HG03442 (cell line): ENCODE measurements at regions not wholly inside any gene's neighbourhood (a gene's known extent, or its start where the extent isn't known, plus 50 kb on each side); places are given as distances from the start of the nearest gene placed in this dataset.
"Not testable (repeated sequence)": the region's sequence is repeated elsewhere in the genome, so short reads cannot be mapped to it uniquely, and the experiment has no call there.

Experiments used
- ATAC-seq: cut with Tn5 transposase; IDR thresholded peaks from one replicate; pipeline ENCODE4 v1.9.1; 2021; ENCODE audit warnings: mild to moderate bottlenecking, moderate library complexity; ENCODE audit not compliant: unreplicated experiment

- ATAC-seq = not testable (repeated sequence)
Observed at GRCh38 chr15:20292422-20293005, 249.1 kb downstream of the GOLGA6L6 start.

- ATAC-seq = not testable (repeated sequence)
Observed at GRCh38 chr15:20291616-20292015, 250.0 kb downstream of the GOLGA6L6 start.

GRCh38 chr15:20290606-20291005 is 251.0 kb downstream of the GOLGA6L6 start:
- ATAC-seq = not testable (repeated sequence)

GRCh38 chr15:20289538-20290103 is 252.0 kb downstream of the GOLGA6L6 start:
- not testable (repeated sequence) for ATAC-seq

GRCh38 chr15:20288800-20289537 is 252.6 kb downstream of the GOLGA6L6 start:
- ATAC-seq = not testable (repeated sequence)

- ATAC-seq = not testable (repeated sequence)
Observed at GRCh38 chr15:20286559-20286958, 255.0 kb downstream of the GOLGA6L6 start.

- not testable (repeated sequence) for ATAC-seq
Observed at GRCh38 chr15:20285696-20286300, 255.8 kb downstream of the GOLGA6L6 start.

GRCh38 chr15:20284891-20285535 is 256.6 kb downstream of the GOLGA6L6 start:
- not testable (repeated sequence) for ATAC-seq

GRCh38 chr15:20283651-20284050 is 257.9 kb downstream of the GOLGA6L6 start:
- ATAC-seq = not testable (repeated sequence)

- ATAC-seq = not testable (repeated sequence)
Observed at GRCh38 chr15:20282491-20282943, 259.1 kb downstream of the GOLGA6L6 start.

GRCh38 chr15:20281567-20282275 is 259.9 kb downstream of the GOLGA6L6 start:
- ATAC-seq = not testable (repeated sequence)

GRCh38 chr15:20280933-20281463 is 260.6 kb downstream of the GOLGA6L6 start:
- ATAC-seq = no peak

- not testable (repeated sequence) for ATAC-seq
Observed at GRCh38 chr15:20280141-20280932, 261.3 kb downstream of the GOLGA6L6 start.

GRCh38 chr15:20279056-20279455 is 262.5 kb downstream of the GOLGA6L6 start:
- not testable (repeated sequence) for ATAC-seq

- ATAC-seq = not testable (repeated sequence)
Observed at GRCh38 chr15:20278376-20278775, 263.2 kb downstream of the GOLGA6L6 start.

- not testable (repeated sequence) for ATAC-seq
Observed at GRCh38 chr15:20277451-20277850, 264.1 kb downstream of the GOLGA6L6 start.

GRCh38 chr15:20276312-20277114 is 265.1 kb downstream of the GOLGA6L6 start:
- ATAC-seq = not testable (repeated sequence)

GRCh38 chr15:20275373-20275967 is 266.1 kb downstream of the GOLGA6L6 start:
- ATAC-seq = not testable (repeated sequence)
